ENCODE measurements at regions not wholly inside any gene's neighbourhood (a gene's known extent, or its start where the extent isn't known, plus 50 kb on each side); places are given as distances from the start of the nearest gene placed in this dataset.

DNA sequence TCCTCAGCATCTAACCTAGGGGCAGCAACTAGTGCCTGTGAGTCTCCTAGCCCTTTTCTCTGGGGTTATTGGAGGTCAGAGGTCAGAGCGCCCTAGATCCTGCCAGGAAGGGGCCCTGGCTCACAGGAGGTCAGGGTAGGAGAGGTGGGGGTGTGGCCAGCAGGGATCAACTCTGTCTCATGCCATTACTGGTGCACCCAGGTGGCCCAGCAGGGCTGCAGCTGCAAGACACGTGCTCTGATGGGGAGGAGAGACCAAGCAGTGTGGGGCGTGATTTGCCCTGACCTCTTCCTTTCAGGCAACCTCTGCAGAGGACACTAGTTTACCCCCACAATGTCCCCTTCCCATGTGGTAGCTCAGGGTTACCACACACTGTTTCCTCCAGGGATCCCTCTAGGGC, 73.3 kb upstream of the ZNF30 start:
- TF ChIP-seq, protein P1, sequence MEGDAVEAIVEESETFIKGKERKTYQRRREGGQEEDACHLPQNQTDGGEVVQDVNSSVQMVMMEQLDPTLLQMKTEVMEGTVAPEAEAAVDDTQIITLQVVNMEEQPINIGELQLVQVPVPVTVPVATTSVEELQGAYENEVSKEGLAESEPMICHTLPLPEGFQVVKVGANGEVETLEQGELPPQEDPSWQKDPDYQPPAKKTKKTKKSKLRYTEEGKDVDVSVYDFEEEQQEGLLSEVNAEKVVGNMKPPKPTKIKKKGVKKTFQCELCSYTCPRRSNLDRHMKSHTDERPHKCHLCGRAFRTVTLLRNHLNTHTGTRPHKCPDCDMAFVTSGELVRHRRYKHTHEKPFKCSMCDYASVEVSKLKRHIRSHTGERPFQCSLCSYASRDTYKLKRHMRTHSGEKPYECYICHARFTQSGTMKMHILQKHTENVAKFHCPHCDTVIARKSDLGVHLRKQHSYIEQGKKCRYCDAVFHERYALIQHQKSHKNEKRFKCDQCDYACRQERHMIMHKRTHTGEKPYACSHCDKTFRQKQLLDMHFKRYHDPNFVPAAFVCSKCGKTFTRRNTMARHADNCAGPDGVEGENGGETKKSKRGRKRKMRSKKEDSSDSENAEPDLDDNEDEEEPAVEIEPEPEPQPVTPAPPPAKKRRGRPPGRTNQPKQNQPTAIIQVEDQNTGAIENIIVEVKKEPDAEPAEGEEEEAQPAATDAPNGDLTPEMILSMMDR (IDR thresholded peaks at IDR 0.05; ENCODE audit: low read depth, low read length) = no peak
- no peak for TF ChIP-seq EZH2phosphoT487 (IDR thresholded peaks at IDR 0.05; ENCODE audit: low read depth)
